WTC11 (cell line): ENCODE measurements at regions not wholly inside any gene's neighbourhood (a gene's known extent, or its start where the extent isn't known, plus 50 kb on each side); places are given as distances from the start of the nearest gene placed in this dataset.

Experiments used
- CTCF ChIP-seq: fragments of 200-600 bp; IDR thresholded peaks from 2 replicates; pipeline ENCODE4 v1.8.0; 2022; ENCODE audit warnings: antibody characterized with exemption
- ETV6 ChIP-seq: sonication (generic); formaldehyde crosslinking; IDR thresholded peaks from 2 replicates; pipeline ENCODE4 v1.8.1; 2022; ENCODE audit warnings: mild to moderate bottlenecking, missing genetic modification reagents
- ZNF423 ChIP-seq: fragments of 250-450 bp; sonication (Bioruptor Pico); IDR thresholded peaks from 2 replicates; pipeline ENCODE4 v2.1.2; 2022; ENCODE audit warnings: mild to moderate bottlenecking, moderate library complexity
- TF ChIP-seq, protein P1 (sequence below): sonication (generic); formaldehyde crosslinking; IDR thresholded peaks from 2 replicates; pipeline ENCODE4 v1.8.0; 2022; ENCODE audit warnings: mild to moderate bottlenecking, missing genetic modification reagents
- TF ChIP-seq, protein P2 (sequence below): sonication (generic); formaldehyde crosslinking; conservative IDR thresholded peaks from 2 replicates; pipeline ENCODE4 v1.8.1; 2023; ENCODE audit warnings: mild to moderate bottlenecking, low read depth, missing genetic modification reagents, moderate library complexity

DNA sequence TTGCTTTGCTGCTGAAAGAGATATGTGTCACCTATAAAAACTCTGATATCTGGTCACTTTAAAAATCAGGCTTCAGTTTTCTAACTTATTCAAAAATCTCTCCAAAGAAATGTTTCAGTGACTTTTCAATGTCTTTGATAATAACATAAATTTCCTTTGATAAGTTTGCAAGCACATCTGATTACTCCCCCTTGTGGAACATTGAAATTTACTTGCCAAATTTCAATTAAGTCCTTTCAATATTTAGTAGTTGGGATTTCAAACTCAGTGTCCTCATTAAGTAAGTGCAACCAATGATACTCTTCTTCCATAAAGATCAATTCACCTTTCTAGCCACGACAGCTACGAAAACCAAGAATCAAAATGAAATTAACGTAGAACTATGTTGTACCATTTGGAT lies 151.3 kb upstream of the FAM47C start:
- no peak for TF ChIP-seq CTCF
- TF ChIP-seq ZNF423: no peak
- TF ChIP-seq, protein P1, sequence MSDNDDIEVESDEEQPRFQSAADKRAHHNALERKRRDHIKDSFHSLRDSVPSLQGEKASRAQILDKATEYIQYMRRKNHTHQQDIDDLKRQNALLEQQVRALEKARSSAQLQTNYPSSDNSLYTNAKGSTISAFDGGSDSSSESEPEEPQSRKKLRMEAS (CRISPR knock-in tag): no peak
- TF ChIP-seq, protein P2, sequence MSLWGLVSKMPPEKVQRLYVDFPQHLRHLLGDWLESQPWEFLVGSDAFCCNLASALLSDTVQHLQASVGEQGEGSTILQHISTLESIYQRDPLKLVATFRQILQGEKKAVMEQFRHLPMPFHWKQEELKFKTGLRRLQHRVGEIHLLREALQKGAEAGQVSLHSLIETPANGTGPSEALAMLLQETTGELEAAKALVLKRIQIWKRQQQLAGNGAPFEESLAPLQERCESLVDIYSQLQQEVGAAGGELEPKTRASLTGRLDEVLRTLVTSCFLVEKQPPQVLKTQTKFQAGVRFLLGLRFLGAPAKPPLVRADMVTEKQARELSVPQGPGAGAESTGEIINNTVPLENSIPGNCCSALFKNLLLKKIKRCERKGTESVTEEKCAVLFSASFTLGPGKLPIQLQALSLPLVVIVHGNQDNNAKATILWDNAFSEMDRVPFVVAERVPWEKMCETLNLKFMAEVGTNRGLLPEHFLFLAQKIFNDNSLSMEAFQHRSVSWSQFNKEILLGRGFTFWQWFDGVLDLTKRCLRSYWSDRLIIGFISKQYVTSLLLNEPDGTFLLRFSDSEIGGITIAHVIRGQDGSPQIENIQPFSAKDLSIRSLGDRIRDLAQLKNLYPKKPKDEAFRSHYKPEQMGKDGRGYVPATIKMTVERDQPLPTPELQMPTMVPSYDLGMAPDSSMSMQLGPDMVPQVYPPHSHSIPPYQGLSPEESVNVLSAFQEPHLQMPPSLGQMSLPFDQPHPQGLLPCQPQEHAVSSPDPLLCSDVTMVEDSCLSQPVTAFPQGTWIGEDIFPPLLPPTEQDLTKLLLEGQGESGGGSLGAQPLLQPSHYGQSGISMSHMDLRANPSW: no peak
- TF ChIP-seq ETV6 (CRISPR knock-in tag): no peak
